Cortex of kidney (tissue), 1 donor: ENCODE measurements at regions not wholly inside any gene's neighbourhood (a gene's known extent, or its start where the extent isn't known, plus 50 kb on each side); places are given as distances from the start of the nearest gene placed in this dataset.
"Not testable (repeated sequence)": the region's sequence is repeated elsewhere in the genome, so short reads cannot be mapped to it uniquely, and the experiment has no call there.

ENCODE experiments used
- DNase-seq: peaks from one replicate; lab custom pipeline; 2025; lab: John Stamatoyannopoulos, UW

GRCh38 chr6:27669624-27670301, 196.9 kb upstream of the ZNF184 start:
- DNase-seq: no peak

DNA sequence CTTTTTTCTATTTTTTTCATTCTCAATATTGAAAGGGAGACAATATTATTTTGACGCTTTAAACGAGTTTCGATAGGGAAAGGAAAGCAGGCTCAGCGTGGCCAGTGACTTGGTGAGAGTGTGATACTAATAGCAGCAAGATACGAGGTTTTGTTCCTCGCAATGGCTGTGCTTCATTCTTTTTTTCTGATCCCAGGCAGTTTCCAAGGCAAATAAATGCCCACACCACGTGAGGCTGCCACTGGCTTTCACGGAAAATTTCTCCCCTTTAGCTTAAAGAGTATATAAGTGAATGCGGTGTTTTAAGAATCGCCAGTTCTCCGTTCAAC, 196.4 kb upstream of the ZNF184 start:
- DNase-seq: no peak

DNA sequence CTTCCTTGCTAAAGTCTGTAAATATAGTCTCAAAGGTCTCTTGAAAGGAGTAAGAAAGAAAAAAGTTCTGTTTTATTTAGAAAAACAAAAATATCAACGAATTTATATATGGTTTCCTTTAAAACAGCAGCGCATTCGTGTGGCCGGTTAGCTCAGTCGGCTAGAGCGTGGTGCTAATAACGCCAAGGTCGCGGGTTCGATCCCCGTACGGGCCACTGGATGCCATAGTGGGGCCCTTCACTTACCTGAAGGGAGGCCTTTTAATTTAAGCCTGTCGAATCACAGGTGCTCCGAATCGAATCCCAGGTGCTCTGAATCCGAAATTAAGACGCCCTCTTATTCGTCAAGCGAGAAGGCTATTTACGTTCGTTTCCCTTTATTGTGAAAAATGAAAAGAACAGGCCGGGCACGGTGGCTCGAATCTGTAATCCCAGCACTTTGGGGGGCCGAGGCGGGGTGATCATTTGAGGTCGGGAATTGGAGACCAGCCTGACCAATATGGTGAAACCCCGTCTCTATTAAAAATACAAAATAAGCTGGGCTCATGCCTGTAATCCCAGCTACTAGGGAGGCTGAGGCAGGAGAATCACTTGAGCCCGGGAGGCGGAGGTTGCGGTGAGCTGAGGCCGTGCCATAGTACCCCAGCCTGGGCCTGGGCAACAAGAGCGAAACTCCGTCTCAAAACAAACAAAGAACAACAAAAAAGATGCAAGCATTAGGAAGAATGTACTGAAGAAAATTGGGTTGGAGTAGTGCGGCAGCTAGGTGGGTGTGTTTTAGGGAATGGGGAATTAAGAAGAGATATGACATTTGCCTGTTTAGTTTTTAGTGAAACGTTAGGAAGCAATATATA, 195.8 kb upstream of the ZNF184 start:
- no peak for DNase-seq

- no peak for DNase-seq
Observed at GRCh38 chr6:27667657-27668441, 194.9 kb upstream of the ZNF184 start.

DNA sequence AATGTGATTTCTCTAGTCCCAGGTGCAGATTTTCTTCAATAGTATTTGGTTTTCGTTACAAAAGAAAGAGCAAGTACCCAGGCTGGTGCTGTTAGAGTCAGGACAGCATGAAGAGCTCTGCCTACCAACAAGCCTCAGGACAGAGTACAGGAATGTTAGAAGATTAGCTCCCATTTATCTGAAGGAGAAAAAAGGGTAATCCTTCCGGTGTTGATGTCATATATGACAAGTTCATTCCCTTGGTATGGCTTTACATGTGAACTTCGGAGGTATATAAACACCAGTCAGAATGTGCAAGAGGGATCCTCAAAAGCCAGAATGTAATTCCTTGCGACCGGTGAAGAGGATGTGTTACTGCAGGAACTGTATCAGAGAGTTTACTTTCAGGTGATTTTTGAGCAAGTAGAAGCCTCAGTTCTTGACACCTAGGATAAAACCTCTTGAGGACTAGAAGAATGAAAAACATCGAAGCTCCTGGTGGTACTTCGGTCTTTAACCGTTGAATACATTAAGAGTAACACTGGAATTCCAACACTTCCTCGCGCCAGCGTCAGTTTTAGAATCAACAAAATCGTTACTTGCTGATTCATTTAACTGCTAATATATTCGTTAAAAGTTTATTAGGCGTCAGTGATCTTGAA, 194.2 kb upstream of the ZNF184 start:
- DNase-seq: no peak

- DNase-seq: no peak
Observed at GRCh38 chr6:27662769-27663168, 189.9 kb upstream of the ZNF184 start.

- DNase-seq: not testable (repeated sequence)
Observed at GRCh38 chr6:27662212-27662611, 189.3 kb upstream of the ZNF184 start.

- DNase-seq: not testable (repeated sequence)
Observed at GRCh38 chr6:27653143-27653825, 180.4 kb upstream of the ZNF184 start.

DNA sequence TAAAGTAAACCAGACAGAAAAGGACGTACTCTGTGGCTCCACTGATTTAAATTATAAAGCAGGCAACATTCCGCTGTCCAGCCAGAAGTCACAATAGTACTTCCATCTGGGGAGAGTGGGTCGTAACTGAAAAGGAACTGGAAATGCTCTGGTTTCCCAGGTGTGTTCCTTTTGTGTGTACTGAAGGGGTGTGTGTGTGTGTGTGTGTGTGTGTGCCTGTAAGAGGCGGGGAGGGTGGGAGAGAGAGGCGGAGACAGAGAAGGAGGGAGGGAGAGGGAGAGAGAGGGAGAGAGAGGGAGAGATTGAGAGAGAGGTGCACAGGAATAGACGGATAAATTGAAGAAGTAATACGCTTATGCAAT, 178.4 kb upstream of the ZNF184 start:
- DNase-seq: no peak

DNA sequence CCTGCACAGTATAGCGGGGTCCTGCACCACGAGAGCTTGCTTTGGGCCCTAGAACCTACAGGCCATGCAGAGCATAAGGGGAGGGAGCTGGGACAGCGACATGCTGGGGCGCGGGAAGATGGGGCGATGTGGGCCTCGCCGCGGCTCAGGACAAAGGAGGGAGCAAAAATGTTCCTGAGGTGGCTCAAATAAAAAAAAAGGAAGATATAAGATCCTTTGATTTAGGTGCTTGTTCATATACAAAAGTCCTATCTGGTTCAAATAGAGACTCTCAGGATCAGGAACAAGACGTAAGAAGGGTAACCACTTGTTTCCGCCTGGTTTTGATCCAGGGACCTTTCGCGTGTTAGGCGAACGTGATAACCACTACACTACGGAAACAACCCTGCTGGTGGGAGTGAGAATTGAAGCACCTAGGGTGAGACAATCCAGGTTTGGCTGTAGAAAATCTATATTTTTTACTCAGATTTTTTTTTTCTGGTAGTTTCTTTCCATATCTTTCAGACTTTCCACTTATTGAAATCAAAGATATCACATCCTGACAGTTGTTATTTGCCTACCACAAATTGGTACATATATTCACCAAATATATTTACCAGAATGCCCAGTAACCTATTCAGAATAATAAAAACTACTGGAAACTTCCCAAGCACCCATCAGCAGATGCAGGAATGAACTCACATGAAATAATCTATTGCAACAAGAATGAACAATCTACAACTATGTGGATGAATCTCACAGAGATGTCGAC, 177.9 kb upstream of the ZNF184 start:
- DNase-seq: no peak

DNA sequence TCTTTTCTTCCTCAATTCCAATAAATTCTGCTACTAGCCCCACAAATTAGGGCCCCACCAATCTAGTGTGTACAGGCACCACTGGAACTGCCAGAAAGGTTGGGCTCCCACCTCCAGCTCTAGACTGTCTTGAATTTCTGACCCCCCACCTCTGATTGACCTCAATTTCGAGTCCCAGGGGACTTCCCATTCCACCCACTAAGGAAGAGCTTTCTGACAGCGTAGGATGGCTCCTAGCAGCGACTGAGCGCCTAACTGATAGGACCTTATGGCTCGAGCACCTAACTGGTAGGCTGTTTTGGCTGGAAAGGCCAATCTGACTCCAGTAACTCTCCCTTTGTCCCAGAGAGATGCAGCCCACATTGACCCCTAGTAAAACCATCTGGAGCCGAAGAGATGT, 171.6 kb upstream of the ZNF184 start:
- no peak for DNase-seq

DNA sequence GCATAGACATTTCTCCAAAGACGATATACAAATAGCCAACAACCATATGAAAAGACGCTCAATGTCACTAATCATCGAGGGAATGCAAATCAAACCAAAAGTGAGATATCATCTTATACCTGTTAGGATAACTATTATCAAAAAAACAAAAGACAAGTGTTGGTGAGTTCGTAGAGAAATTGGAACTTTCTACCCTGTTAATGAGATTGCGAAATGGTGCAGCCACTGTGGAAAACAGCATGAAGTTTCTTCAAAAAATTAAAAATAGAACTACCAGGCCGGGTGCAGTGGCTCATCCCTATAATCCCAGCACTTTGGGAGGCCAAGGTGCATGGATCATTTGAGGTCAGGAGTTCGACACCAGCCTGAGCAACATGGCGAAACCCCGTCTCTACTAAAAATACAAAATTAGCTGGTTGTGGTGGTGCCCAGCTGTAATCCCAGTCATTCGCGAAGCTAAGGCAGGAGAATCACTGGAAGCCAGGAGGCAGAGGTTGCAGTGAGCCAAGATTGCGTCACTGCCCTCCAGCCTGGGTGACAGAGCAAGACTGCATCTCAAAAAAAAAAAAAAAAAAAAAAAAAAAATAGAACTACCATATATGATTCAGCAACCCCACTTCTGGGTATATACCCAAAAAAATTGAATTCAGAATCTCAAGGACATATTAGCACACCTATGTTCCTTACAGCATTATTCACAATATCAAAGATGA, 170.0 kb upstream of the ZNF184 start:
- no peak for DNase-seq

DNA sequence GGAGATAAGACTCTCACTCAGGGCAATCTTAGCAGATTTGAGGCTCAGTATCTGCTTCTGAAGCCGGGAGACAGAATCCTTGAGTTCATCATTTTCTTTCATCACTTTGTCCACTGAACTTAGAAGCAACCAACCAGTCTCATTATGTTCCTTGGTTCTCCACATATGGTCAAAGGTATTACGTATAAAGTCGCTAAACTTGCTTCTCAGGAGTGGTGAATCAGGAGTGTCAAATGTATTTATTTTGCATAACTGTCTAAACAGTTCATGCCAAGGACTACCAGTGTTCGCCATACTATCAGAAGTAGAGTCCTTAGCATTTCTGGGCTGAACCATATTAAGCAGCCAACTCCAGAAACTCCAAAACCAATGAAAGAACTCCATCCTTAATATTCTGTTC, 163.0 kb upstream of the ZNF184 start:
- DNase-seq: not testable (repeated sequence)

GRCh38 chr6:27633221-27633688, 160.3 kb upstream of the ZNF184 start:
- DNase-seq: not testable (repeated sequence)

- DNase-seq: no peak
Observed at GRCh38 chr6:27631609-27631916, 158.7 kb upstream of the ZNF184 start.

GRCh38 chr6:27630727-27631608, 158.1 kb upstream of the ZNF184 start:
- no peak for DNase-seq

DNA sequence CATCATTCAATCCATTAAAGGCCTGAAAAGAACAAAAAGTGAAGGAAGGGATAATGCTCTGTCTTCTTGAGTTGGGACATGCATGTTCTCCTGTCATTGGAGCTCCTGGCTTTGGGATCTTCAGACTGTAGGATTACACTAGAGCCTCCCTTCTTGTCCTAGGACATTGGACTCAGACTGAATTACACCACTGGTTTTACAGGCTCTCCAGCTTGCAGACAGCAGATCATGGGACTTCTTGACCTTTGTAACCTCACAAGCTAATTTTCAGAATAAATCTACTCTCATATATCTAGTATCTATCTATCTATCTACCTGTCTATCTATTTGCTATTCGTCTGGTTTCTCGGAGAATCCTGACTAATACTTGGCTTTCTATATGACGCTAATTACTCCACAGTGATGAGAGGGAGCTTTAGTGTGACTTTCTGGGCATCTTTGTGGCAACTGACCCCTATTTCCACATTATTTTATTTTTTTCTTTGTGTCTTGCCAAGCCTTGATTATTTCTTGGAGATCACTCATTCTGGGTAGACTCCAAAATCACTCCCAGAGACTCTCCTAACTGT, 151.9 kb upstream of the ZNF184 start:
- no peak for DNase-seq

DNA sequence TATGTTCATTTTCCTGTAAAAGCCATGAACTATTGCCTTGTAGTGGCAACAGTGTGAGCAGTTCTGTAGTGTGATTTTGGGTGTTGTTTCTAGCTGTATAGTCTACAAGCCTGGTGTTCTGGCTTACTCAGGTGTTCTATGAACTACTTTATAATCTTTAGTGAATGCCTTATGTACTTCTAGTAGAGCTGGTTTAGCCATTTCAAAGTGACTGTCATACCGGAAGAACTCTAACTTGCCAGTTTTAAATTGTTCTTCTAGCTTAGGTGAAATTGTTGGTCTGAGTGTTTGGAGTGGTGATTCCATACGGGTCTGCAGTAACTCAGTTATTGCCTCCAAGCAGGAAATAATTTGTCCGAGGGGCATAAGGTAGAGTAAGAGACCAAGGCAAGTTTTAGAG, 150.2 kb upstream of the ZNF184 start:
- DNase-seq: no peak

DNA sequence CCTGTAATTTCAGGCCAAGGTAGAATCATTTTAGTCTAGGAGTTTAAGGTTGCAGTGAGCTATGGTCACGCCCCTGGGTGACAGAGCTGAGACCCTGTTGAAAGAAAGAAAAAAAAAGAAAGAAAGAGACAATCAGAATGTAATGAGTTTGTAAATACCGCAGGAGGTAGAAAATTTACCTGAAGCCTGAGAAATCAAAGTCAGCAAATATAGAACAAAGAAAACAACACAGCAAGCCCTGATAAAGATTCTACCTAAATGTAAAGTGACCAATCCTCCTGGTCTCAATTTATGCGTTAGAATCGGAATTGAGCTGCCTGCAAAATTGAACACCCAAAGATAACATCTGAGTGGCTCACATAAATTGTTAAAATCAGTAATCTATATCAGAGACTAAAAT, 146.5 kb upstream of the ZNF184 start:
- DNase-seq: no peak
